ENCODE measurements at regions not wholly inside any gene's neighbourhood (a gene's known extent, or its start where the extent isn't known, plus 50 kb on each side); places are given as distances from the start of the nearest gene placed in this dataset.

GRCh38 chr15:46315434-46315833 is 680.6 kb downstream of the SQOR start:
- H2BK120ac ChIP-seq (ENCODE audit: low read depth, low read length), result no peak overlapping the region
- intact Hi-C loops (cut with micrococcal nuclease) (no loop called here), dilution Hi-C loops (cut with HindIII; ENCODE audit: low sequenced_read_pairs, unreplicated experiment) (no loop called here), in situ Hi-C loops (cut with MboI; ENCODE audit: low sequenced_read_pairs) (no loop called here)
- H3K27ac ChIP-seq (ENCODE audit: insufficient read depth, low read length), result no peak overlapping the region
- H2BK15ac ChIP-seq (ENCODE audit: low read depth, low read length), result no peak overlapping the region
- no peak for ATAC-seq (ENCODE audit: low read depth)
- no peak for DNase-seq
- BruUV-seq (replicated peaks), result no TSS peak
- no peak overlapping the region for H2AFZ ChIP-seq (replicated peaks; ENCODE audit: low read length, poor library complexity)
- no peak overlapping the region for H3K4me3 ChIP-seq (ENCODE audit: insufficient read depth, low read depth, low read length)
- no peak overlapping the region for H2BK20ac ChIP-seq (ENCODE audit: low read depth, low read length)
- no peak overlapping the region for H4K5ac ChIP-seq (ENCODE audit: low read depth, low read length)
- no peak overlapping the region for H3K9ac ChIP-seq (ENCODE audit: low read depth, low read length)
- H3K27me3 ChIP-seq (ENCODE audit: control insufficient read depth, insufficient read depth, low read length), result no peaks in the 10 kb centered on the region
- no peak overlapping the region for H3K14ac ChIP-seq (replicated peaks; ENCODE audit: low read depth, low read length)
- H3K4ac ChIP-seq (ENCODE audit: low read depth, low read length), result no peak overlapping the region
- POLR2A ChIA-PET (ENCODE audit: unreplicated experiment), result no interaction called here
- no peak overlapping the region for H3K18ac ChIP-seq (ENCODE audit: low read depth, low read length)
- CTCF ChIA-PET, result no interaction called here
- H3K9me3 ChIP-seq (ENCODE audit: control insufficient read depth, insufficient read depth, low read length), result peaks cover 2% of the 10 kb centered on the region; the same call in 1 of the 2 replicates
- no peaks in the 10 kb centered on the region for H3K9me1 ChIP-seq (ENCODE audit: insufficient read depth, low read length)
- TF ChIP-seq POLR2A (IDR thresholded peaks at IDR 0.05; ENCODE audit: low read depth, low read length), result no peak
- TF ChIP-seq CEBPB (IDR thresholded peaks at IDR 0.05; ENCODE audit: low read depth, low read length), result no peak
- TF ChIP-seq CHD1 (IDR thresholded peaks at IDR 0.05; ENCODE audit: low read depth, low read length), result no peak
- TF ChIP-seq SMC3 (IDR thresholded peaks at IDR 0.05; ENCODE audit: low read depth, low read length), result no peak
- no peak for TF ChIP-seq MAFK (IDR thresholded peaks at IDR 0.05; ENCODE audit: low read depth, low read length)
- no peak overlapping the region for H2BK5ac ChIP-seq (ENCODE audit: low read depth, low read length, poor library complexity, severe bottlenecking)
- H3K4me2 ChIP-seq (ENCODE audit: low read depth, low read length), result no peak overlapping the region
- WGBS, 2 experiments (ENCODE audit: extremely low coverage in 2 of 2, insufficient read length in 1 of 2), result no CpG with 5 or more reads among the region's 3 CpGs
- no peak overlapping the region for H2AK5ac ChIP-seq (ENCODE audit: low read depth, low read length)
- H2AK9ac ChIP-seq (replicated peaks; ENCODE audit: low read depth, low read length, poor library complexity), result no peak overlapping the region
- no peaks in the 10 kb centered on the region for H3K79me1 ChIP-seq (ENCODE audit: low read depth in 1 of 2, low read length in 2 of 2)
- H4K20me1 ChIP-seq (ENCODE audit: insufficient read depth, low read length), result no peaks in the 10 kb centered on the region
- H3K4me1 ChIP-seq (ENCODE audit: control insufficient read depth, insufficient read depth, low read length), result no peaks in the 10 kb centered on the region
- no peak overlapping the region for H4K8ac ChIP-seq (ENCODE audit: low read depth in 2 of 2, low read length in 2 of 2)
- H3K36me3 ChIP-seq (ENCODE audit: control insufficient read depth, insufficient read depth, low read length), result no peaks in the 10 kb centered on the region
- no peak overlapping the region for H4K91ac ChIP-seq (ENCODE audit: insufficient read depth, low read depth, low read length)
- H3K56ac ChIP-seq (ENCODE audit: extremely low read depth, insufficient read depth, low read length), result no peak overlapping the region
- no peak overlapping the region for H3K23ac ChIP-seq (ENCODE audit: low read depth, low read length)

Measured in IMR-90 (cell line).